ENCODE measurements at regions not wholly inside any gene's neighbourhood (a gene's known extent, or its start where the extent isn't known, plus 50 kb on each side); places are given as distances from the start of the nearest gene placed in this dataset.

DNA sequence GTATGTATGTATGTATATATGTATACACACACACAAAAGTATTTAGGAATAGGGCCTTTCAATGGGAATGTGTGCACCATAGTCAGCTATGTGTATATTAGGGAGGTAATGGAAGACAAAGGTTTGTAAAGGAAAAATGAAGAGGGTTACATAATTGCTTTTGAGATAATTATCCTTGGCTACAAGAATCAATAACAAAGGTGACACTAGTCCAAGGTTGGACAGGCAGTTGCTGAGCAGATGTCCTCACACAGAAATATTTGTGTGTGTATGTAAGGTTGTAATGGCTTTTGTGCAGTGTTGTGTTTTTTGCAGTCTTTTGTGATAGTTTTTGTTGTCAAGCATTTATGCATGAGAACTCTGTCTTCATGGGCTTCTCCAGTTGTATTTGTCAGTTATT is 157.9 kb upstream of the MARCKS start (continued):
- TF ChIP-seq, protein P1, sequence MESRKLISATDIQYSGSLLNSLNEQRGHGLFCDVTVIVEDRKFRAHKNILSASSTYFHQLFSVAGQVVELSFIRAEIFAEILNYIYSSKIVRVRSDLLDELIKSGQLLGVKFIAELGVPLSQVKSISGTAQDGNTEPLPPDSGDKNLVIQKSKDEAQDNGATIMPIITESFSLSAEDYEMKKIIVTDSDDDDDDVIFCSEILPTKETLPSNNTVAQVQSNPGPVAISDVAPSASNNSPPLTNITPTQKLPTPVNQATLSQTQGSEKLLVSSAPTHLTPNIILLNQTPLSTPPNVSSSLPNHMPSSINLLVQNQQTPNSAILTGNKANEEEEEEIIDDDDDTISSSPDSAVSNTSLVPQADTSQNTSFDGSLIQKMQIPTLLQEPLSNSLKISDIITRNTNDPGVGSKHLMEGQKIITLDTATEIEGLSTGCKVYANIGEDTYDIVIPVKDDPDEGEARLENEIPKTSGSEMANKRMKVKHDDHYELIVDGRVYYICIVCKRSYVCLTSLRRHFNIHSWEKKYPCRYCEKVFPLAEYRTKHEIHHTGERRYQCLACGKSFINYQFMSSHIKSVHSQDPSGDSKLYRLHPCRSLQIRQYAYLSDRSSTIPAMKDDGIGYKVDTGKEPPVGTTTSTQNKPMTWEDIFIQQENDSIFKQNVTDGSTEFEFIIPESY (IDR thresholded peaks at IDR 0.05): no peak
- no peak for TF ChIP-seq SP1 (IDR thresholded peaks at IDR 0.05)
- TF ChIP-seq HNF4A (conservative IDR thresholded peaks at IDR 0.05): no peak
- no peak for TF ChIP-seq YY1 (IDR thresholded peaks at IDR 0.05)
- TF ChIP-seq, protein P2, sequence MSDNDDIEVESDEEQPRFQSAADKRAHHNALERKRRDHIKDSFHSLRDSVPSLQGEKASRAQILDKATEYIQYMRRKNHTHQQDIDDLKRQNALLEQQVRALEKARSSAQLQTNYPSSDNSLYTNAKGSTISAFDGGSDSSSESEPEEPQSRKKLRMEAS (IDR thresholded peaks at IDR 0.05): no peak
- TF ChIP-seq, protein P3, sequence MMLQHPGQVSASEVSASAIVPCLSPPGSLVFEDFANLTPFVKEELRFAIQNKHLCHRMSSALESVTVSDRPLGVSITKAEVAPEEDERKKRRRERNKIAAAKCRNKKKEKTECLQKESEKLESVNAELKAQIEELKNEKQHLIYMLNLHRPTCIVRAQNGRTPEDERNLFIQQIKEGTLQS (IDR thresholded peaks at IDR 0.05): no peak

DNA sequence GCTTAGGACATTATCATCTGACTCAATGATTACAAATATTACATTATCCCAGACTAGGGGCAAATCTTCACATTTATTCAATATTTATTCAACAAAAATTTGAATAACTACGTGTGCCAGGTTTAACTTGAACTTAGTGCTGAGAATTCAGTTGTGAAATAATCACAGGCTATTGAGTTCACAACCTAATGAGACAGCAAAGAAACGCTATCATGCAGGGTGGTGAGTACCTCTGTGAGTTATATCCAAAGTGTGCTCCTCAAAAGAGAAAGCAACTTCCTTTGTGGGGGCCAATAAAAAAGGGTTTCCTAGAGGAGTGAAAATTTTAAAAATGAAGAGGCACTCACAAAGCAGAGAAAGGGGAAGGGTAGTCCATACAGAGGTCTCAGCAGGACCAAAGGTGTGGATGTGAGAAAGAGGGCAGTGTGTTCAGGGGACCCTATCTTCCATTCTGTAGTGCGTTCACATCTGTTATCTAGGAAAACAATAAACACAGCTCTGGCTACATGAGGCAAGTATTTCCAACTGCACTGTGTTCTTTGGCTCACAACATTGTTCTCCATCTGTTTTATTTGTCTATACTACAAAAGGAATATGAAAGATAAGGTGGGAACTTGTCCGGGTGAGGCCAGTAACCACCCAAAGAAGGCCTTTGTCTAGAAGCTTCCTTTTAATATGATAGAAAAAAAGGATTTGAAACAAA is 155.4 kb upstream of the MARCKS start:
- WGBS: 28% methylated on average over 4 of the region's 4 CpGs
- TF ChIP-seq, protein P3 (IDR thresholded peaks at IDR 0.05): no peak
- TF ChIP-seq EGR1 (IDR thresholded peaks at IDR 0.05; ENCODE audit: low read depth in 2 of 2) (no peak), RXRA (IDR thresholded peaks at IDR 0.05) (peak; percentile 43 to 47), YY1 (IDR thresholded peaks at IDR 0.05) (no peak), SP1 (IDR thresholded peaks at IDR 0.05) (peak; percentile 16), GABPA (IDR thresholded peaks at IDR 0.05 in 1 of 2, conservative IDR thresholded peaks at IDR 0.05 in 1 of 2) (no peak), RAD21 (IDR thresholded peaks at IDR 0.05) (no peak), FOXA1 (IDR thresholded peaks at IDR 0.05) (no peak), TAF1 (conservative IDR thresholded peaks at IDR 0.05) (no peak), HNF4G (IDR thresholded peaks at IDR 0.05) (no peak), HNF4A (conservative IDR thresholded peaks at IDR 0.05) (peak; percentile 41 to 52), NR2F2 (IDR thresholded peaks at IDR 0.05) (no peak), FOXA2 (IDR thresholded peaks at IDR 0.05) (no peak), JUND (IDR thresholded peaks at IDR 0.05) (no peak)
- TF ChIP-seq, protein P1 (IDR thresholded peaks at IDR 0.05): no peak
- TF ChIP-seq, protein P2 (IDR thresholded peaks at IDR 0.05): no peak
- TF ChIP-seq, protein P4, sequence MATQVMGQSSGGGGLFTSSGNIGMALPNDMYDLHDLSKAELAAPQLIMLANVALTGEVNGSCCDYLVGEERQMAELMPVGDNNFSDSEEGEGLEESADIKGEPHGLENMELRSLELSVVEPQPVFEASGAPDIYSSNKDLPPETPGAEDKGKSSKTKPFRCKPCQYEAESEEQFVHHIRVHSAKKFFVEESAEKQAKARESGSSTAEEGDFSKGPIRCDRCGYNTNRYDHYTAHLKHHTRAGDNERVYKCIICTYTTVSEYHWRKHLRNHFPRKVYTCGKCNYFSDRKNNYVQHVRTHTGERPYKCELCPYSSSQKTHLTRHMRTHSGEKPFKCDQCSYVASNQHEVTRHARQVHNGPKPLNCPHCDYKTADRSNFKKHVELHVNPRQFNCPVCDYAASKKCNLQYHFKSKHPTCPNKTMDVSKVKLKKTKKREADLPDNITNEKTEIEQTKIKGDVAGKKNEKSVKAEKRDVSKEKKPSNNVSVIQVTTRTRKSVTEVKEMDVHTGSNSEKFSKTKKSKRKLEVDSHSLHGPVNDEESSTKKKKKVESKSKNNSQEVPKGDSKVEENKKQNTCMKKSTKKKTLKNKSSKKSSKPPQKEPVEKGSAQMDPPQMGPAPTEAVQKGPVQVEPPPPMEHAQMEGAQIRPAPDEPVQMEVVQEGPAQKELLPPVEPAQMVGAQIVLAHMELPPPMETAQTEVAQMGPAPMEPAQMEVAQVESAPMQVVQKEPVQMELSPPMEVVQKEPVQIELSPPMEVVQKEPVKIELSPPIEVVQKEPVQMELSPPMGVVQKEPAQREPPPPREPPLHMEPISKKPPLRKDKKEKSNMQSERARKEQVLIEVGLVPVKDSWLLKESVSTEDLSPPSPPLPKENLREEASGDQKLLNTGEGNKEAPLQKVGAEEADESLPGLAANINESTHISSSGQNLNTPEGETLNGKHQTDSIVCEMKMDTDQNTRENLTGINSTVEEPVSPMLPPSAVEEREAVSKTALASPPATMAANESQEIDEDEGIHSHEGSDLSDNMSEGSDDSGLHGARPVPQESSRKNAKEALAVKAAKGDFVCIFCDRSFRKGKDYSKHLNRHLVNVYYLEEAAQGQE (IDR thresholded peaks at IDR 0.05): peak; percentile 11
- TF ChIP-seq, protein P5, sequence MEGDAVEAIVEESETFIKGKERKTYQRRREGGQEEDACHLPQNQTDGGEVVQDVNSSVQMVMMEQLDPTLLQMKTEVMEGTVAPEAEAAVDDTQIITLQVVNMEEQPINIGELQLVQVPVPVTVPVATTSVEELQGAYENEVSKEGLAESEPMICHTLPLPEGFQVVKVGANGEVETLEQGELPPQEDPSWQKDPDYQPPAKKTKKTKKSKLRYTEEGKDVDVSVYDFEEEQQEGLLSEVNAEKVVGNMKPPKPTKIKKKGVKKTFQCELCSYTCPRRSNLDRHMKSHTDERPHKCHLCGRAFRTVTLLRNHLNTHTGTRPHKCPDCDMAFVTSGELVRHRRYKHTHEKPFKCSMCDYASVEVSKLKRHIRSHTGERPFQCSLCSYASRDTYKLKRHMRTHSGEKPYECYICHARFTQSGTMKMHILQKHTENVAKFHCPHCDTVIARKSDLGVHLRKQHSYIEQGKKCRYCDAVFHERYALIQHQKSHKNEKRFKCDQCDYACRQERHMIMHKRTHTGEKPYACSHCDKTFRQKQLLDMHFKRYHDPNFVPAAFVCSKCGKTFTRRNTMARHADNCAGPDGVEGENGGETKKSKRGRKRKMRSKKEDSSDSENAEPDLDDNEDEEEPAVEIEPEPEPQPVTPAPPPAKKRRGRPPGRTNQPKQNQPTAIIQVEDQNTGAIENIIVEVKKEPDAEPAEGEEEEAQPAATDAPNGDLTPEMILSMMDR (IDR thresholded peaks at IDR 0.05; ENCODE audit: low read depth, low read length, missing input control): no peak
- H3K27me3 ChIP-seq (ENCODE audit: control insufficient read depth in 4 of 4, insufficient read depth in 4 of 4, low read length in 3 of 4): no peaks in the 10 kb centered on the region
- H3K9me3 ChIP-seq (ENCODE audit: control insufficient read depth in 4 of 4, low read length in 3 of 4): no peaks in the 10 kb centered on the region
- no peaks in the 10 kb centered on the region for H3K36me3 ChIP-seq (ENCODE audit: control insufficient read depth in 4 of 4, insufficient read depth in 3 of 4, low read depth in 1 of 4, low read length in 3 of 4)
- DNase-seq (ENCODE audit: low spot score): no peak
- no peak overlapping the region for H3K27ac ChIP-seq (ENCODE audit: low read depth in 1 of 2, low read length in 2 of 2)
- H3K9ac ChIP-seq (ENCODE audit: low read depth in 1 of 2, low read length in 2 of 2): no peak overlapping the region
- no peak overlapping the region for H3K4me3 ChIP-seq (ENCODE audit: low read depth in 1 of 3, low read length in 3 of 3)
- peaks cover 0 to 4% (median 0%) of the 10 kb centered on the region in 4 donors for H3K4me1 ChIP-seq (ENCODE audit: control insufficient read depth in 4 of 4, insufficient read depth in 4 of 4, low read length in 3 of 4)
